ENCODE measurements at regions not wholly inside any gene's neighbourhood (a gene's known extent, or its start where the extent isn't known, plus 50 kb on each side); places are given as distances from the start of the nearest gene placed in this dataset.
"Not testable (repeated sequence)": the region's sequence is repeated elsewhere in the genome, so short reads cannot be mapped to it uniquely, and the experiment has no call there.

DNA sequence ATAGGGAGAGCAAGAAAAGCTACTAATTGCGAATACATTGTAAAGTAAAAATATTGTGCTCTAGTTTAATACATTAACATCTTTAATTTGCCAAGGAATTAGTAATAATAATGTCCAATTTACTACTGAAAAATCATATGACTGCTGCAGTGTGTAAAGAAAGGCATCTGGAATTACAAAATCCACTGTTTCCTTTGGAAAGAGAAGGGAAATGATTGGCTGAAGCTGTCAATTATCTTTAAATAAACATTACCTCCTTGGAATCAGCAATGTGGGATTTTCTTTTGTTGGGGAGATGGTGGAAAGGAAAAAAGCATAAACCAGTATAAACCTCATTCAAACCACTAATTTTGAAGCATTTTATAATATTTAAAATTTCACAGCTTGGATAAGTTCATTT lies 276.0 kb downstream of the MAP2K6 start:
- DNase-seq (ENCODE audit: low read depth in 1 of 2, low spot score in 1 of 2): no peak
- in situ Hi-C loops (cut with HindIII; ENCODE audit: low pct_unique_long_range_greater_than_20kb, low sequenced_read_pairs): no loop called here
- TF ChIP-seq JUND (IDR thresholded peaks at IDR 0.05; ENCODE audit: low read depth): no peak

DNA sequence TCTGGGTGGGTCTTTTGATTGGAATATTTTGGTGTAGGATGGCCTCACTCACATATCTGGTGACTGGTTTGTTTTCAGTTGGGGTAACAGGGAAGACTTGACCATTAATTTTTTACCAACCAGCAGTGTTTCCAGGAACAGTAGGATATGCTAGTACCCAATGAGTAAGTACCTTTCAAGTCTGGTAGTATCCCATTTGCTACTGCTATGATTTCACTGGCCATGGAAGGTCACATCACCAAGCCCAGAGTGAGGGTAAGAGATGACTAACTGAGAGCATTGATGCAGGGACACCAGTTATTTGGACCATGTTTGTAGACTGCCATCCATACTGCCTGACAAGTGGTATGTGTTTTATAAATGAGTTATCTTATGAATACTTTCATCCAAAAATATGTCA lies 277.7 kb downstream of the MAP2K6 start:
- in situ Hi-C loops (cut with HindIII; ENCODE audit: low pct_unique_long_range_greater_than_20kb, low sequenced_read_pairs): no loop called here
- DNase-seq (ENCODE audit: low read depth in 1 of 2, low spot score in 1 of 2): no peak
- no peak for TF ChIP-seq JUND (IDR thresholded peaks at IDR 0.05; ENCODE audit: low read depth)

DNA sequence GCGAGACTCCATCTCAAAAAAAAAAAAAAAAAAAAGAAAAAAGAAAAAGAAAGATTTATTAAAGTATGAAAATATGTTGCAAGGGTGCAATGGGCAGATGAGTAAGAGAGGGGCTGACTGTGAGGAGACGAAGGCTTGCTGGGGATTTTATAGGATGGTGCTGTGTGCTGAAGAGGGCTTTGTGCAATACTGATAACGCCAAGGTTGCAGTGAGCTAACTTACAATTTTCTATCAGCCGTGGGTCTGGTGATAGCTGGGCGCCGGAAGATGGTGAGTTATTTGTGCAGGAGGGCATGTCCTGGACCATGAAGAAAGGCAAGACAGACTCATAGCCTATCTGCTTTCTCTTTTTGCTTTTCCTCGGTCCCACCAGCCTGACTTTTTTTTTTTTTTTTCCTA lies 281.1 kb downstream of the MAP2K6 start:
- TF ChIP-seq JUND (IDR thresholded peaks at IDR 0.05; ENCODE audit: low read depth): no peak
- DNase-seq (ENCODE audit: low read depth in 1 of 2, low spot score in 1 of 2): no peak
- in situ Hi-C loops (cut with HindIII; ENCODE audit: low pct_unique_long_range_greater_than_20kb, low sequenced_read_pairs): no loop called here

DNA sequence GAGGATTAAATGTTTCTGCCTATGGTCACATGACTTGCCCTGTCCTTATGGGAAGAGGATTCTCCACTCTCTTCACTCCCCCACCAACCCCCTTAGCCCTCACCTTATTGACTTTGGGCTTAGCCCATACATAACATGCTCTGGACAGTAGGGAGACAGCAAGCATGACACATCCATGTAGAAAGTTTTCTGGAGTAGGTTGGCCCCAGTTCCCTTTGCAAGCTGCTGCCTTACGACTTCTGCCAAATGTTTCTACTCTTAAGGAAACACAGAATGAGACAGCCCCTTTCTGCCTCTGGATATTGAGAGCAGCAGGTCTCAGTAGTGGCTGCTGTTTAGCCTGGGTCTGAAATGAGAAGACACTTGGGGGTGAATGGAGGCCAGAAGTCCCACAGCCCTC lies 282.2 kb downstream of the MAP2K6 start:
- no peak for DNase-seq (ENCODE audit: low read depth in 1 of 2, low spot score in 1 of 2)
- TF ChIP-seq JUND (IDR thresholded peaks at IDR 0.05; ENCODE audit: low read depth): no peak
- in situ Hi-C loops (cut with HindIII; ENCODE audit: low pct_unique_long_range_greater_than_20kb, low sequenced_read_pairs): no loop called here

DNA sequence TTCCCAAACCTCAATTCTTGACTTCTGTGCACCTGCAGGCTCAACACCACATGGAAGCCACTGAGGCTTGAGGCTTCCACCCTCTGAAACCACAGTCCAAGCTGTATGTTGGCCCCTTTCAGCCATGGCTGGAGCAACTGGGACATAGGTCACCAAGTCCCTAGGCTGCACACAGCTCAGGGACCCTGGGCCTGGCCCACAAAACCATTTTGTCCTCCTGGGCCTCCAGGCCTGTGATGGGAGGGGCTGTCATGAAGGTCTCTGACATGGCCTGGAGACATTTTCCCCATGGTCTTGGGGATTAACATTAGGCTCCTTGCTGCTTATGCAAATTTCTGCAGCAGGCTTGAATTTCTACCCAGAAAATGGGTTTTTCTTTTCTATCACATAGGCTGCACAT lies 283.9 kb downstream of the MAP2K6 start:
- DNase-seq (ENCODE audit: low read depth in 1 of 2, low spot score in 1 of 2); in situ Hi-C loops (cut with HindIII; ENCODE audit: low pct_unique_long_range_greater_than_20kb, low sequenced_read_pairs): not testable (repeated sequence)

DNA sequence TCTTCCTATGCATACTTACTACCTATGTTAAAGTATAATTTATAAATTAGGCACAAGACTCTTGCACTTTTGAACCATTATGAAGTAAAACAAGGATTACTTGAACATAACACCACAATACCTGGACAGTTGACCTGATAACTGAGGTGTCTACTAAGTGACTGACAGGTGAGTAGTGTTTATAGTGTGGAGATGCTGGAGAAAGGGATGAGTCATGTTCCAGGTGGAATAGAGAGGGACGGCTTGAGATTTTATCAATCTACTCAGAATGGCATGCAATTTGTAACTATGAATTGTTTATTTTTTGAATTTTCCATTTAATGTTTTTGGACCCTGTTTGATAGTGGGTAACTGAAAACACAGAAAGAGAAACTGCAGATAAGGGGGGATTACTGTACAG lies 287.6 kb downstream of the MAP2K6 start:
- DNase-seq (ENCODE audit: low read depth in 1 of 2, low spot score in 1 of 2): no peak
- no peak for TF ChIP-seq JUND (IDR thresholded peaks at IDR 0.05; ENCODE audit: low read depth)
- in situ Hi-C loops (cut with HindIII; ENCODE audit: low pct_unique_long_range_greater_than_20kb, low sequenced_read_pairs): no loop called here

DNA sequence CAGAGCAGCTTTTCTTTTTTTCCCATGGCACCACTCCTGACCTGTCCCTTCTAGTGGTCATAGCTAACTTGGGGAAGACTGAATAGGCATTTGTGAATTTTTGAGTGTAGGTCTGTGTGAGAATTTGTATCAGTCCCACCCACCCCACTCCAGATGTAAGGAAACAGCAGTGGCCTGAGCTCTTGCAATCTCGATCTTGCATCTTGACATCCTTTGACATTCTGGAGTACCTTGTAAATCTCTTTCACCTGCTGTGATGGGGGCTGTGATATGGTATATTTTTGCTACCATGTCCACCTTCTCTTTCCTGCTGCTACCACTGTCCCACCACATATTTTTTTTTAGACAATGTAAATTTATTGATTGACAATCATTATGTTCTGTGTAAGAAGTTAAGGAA lies 289.3 kb downstream of the MAP2K6 start:
- DNase-seq (ENCODE audit: low read depth in 1 of 2, low spot score in 1 of 2): no peak
- in situ Hi-C loops (cut with HindIII; ENCODE audit: low pct_unique_long_range_greater_than_20kb, low sequenced_read_pairs): no loop called here
- TF ChIP-seq JUND (IDR thresholded peaks at IDR 0.05; ENCODE audit: low read depth): no peak

DNA sequence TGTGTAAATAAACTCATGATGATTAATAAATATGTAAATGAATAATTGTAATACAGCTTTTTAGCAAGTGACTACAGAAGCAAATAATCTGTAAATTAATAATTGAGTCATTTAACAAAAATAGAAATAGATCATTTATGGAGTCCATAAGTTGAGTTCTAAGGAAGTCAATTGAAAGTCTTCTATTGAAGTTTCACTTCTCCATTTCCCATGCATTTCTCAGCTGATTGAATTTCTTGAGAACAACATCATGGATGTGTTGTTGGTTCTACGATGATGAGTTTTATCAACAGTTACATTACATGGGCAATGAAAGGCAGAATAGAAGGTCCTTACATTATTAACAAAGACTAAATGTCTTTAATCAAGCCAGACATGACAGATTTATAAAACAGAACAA lies 290.4 kb downstream of the MAP2K6 start:
- in situ Hi-C loops (cut with HindIII; ENCODE audit: low pct_unique_long_range_greater_than_20kb, low sequenced_read_pairs): no loop called here

DNA sequence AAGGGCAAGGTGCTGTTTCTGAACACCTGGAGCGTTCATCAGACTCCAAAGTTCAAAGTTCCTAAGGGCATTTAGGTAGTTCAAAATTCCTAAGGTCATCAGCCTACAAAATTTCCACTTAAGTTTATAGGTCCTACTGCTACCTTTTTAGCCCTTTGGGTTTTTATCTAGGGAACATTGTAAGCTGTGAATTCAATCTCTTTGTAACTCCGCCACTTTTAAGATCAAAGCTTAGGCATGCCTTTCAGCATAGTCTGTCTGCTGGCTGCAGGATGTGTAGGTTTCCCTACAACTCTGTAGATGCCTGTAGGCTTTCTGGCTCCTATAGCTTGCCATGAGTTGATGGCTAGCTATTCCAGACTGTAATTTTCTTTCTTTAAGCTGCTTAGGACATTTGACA lies 291.6 kb downstream of the MAP2K6 start:
- in situ Hi-C loops (cut with HindIII; ENCODE audit: low pct_unique_long_range_greater_than_20kb, low sequenced_read_pairs): no loop called here
- no peak for DNase-seq (ENCODE audit: low read depth in 1 of 2, low spot score in 1 of 2)
- no peak for TF ChIP-seq JUND (IDR thresholded peaks at IDR 0.05; ENCODE audit: low read depth)

More for the DNA sequence above, 290.4 kb downstream of the MAP2K6 start:
- DNase-seq (ENCODE audit: low read depth in 1 of 2, low spot score in 1 of 2): no peak
- no peak for TF ChIP-seq JUND (IDR thresholded peaks at IDR 0.05; ENCODE audit: low read depth)

DNA sequence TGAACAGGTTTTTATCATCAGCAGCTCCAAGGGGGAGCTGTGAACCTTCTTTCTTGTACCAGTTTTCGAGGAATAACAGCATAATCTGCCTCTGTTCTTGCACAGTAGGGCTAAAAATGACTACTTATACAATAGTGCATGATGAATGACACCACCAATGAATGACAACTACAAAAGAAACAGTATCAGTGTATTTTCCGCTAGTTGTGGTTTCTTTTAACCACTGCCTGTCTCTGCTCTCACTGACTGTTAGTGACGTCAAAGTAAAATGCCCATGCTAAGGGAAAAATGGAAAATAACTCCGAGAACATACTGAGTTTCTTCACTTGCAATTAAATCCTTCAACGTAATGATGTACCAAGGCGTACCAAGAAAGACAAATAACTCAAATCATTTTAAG lies 294.9 kb downstream of the MAP2K6 start:
- in situ Hi-C loops (cut with HindIII; ENCODE audit: low pct_unique_long_range_greater_than_20kb, low sequenced_read_pairs): no loop called here
- DNase-seq (ENCODE audit: low read depth in 1 of 2, low spot score in 1 of 2): no peak

DNA sequence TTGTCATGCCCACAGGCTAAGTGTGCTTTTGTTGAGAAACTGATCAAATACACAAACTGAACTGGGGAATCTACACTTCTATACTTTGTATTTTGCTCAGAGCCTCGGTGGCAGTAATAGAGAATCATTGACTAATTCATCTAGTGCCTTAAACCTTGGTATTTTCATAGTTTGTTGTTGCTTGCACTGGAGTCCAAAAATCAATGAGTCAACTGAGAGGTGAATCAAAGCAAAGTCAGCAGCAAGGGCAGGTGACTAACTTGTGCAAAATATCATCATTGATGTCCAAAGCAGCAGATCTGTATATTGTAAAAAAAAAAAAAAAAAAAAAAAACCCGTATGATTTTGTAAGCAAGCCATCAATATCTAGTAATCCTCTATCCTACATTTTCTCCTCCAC lies 296.4 kb downstream of the MAP2K6 start:
- in situ Hi-C loops (cut with HindIII; ENCODE audit: low pct_unique_long_range_greater_than_20kb, low sequenced_read_pairs): no loop called here

More for the DNA sequence above, 294.9 kb downstream of the MAP2K6 start:
- TF ChIP-seq JUND (IDR thresholded peaks at IDR 0.05; ENCODE audit: low read depth): no peak

DNA sequence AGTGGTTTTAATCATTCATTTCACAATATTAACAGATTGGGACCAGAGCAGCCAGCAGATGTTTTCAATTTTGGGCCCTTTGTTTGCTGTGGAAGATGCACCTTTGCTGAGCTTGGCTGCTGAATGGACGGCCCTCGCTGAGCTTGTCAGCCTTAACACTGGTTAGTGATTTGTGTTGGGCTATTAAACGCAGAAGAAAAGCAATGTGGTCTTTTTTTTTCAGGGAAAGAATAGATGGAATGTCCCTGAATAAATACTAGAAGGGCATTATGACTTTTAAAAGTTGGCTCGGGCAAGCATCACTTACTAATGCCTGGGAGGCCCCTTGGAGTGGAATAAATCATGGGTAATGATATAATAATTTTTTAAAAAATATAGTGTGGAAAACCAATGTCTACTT lies 297.0 kb downstream of the MAP2K6 start:
- no peak for DNase-seq (ENCODE audit: low read depth in 1 of 2, low spot score in 1 of 2)
- in situ Hi-C loops (cut with HindIII; ENCODE audit: low pct_unique_long_range_greater_than_20kb, low sequenced_read_pairs): no loop called here
- TF ChIP-seq JUND (IDR thresholded peaks at IDR 0.05; ENCODE audit: low read depth): no peak

More for the DNA sequence above, 296.4 kb downstream of the MAP2K6 start:
- no peak for TF ChIP-seq JUND (IDR thresholded peaks at IDR 0.05; ENCODE audit: low read depth)
- DNase-seq (ENCODE audit: low read depth in 1 of 2, low spot score in 1 of 2): no peak

DNA sequence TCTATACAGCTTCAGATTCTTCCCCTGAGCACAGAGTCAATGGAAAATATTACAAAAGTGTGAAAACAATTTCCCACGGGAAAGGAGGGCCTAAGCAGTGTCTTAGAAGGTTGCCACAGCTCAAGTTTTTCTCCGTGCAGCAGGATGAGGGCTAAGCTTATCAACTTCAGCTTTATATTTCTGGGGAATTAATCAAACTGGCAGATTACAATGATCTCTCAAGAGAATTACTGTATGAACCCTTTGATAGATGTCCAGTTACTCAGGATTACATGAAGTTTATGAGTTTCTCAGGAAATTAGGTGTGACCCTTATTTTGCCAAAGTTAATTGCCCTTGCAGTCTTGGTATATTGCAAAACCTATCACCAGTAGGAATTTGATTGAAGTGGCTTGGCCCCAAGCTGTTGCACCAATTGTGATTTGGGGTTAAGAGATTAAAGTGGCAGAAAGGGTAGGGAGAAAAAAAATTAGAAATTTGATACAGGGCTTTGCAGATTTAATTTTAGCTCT lies 298.4 kb downstream of the MAP2K6 start:
- in situ Hi-C loops (cut with HindIII; ENCODE audit: low pct_unique_long_range_greater_than_20kb, low sequenced_read_pairs): no loop called here
- DNase-seq (ENCODE audit: low read depth in 1 of 2, low spot score in 1 of 2): no peak
- TF ChIP-seq JUND (IDR thresholded peaks at IDR 0.05; ENCODE audit: low read depth): no peak

DNA sequence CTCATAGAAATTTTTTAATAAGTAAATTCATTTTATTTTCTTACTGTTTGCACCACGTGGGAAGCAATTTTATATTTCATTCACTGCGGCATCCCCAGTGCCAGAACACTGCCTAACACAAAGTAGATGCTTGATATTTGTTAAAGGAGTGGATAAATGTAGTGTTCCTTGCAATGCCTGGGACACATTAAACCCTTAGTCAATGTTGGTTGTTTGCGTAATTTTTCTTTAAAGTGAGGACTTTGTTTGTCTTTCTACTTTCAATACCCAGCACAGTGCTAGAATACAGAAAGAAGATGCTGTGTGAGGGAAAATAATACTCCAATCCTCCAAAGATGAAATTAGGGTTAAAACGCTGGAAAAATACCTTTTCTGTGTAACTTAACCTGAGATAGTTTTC lies 299.3 kb downstream of the MAP2K6 start:
- TF ChIP-seq JUND (IDR thresholded peaks at IDR 0.05; ENCODE audit: low read depth): no peak
- in situ Hi-C loops (cut with HindIII; ENCODE audit: low pct_unique_long_range_greater_than_20kb, low sequenced_read_pairs): no loop called here
- no peak for DNase-seq (ENCODE audit: low read depth in 1 of 2, low spot score in 1 of 2)
